Loucy (cell line): ENCODE measurements at regions not wholly inside any gene's neighbourhood (a gene's known extent, or its start where the extent isn't known, plus 50 kb on each side); places are given as distances from the start of the nearest gene placed in this dataset.

Source experiments
- H2AFZ ChIP-seq: fragments of 200-600 bp; sonication (generic); 2 replicates; pipeline ENCODE4 v1.6.0; 2016; ENCODE audit warnings: antibody characterized with exemption, mild to moderate bottlenecking, low read length, moderate library complexity
- H3F3A ChIP-seq: fragments of 200-600 bp; 2 replicates; pipeline ENCODE4 v1.6.0; 2016; ENCODE audit warnings: antibody characterized with exemption, low read depth, mild to moderate bottlenecking
- H3K27me3 ChIP-seq: fragments of 200-600 bp; sonication (generic); 2 replicates; pipeline ENCODE4 v1.6.1; 2014; ENCODE audit warnings: low read length, mild to moderate bottlenecking; ENCODE audit not compliant: insufficient read depth, poor library complexity, severe bottlenecking
- H3K36me3 ChIP-seq: fragments of 200-600 bp; sonication (generic); 2 replicates; pipeline ENCODE4 v1.6.1; 2016; ENCODE audit warnings: low read length; ENCODE audit not compliant: insufficient read depth
- H3K4me1 ChIP-seq: fragments of 200-600 bp; sonication (generic); 2 replicates; pipeline ENCODE4 v1.5.1; 2014; ENCODE audit warnings: low read length, mild to moderate bottlenecking; ENCODE audit not compliant: insufficient read depth, poor library complexity, severe bottlenecking
- H3K4me2 ChIP-seq: fragments of 200-600 bp; sonication (generic); 2 replicates; pipeline ENCODE4 v1.6.0; 2014; ENCODE audit warnings: antibody characterized with exemption, low read length, low read depth, mild to moderate bottlenecking; ENCODE audit not compliant: poor library complexity, severe bottlenecking
- H3K4me3 ChIP-seq: fragments of 200-600 bp; sonication (generic); 2 replicates; pipeline ENCODE4 v1.5.1; 2014; ENCODE audit warnings: low read length, mild to moderate bottlenecking, mixed read lengths; ENCODE audit not compliant: poor library complexity, severe bottlenecking
- H3K79me2 ChIP-seq: fragments of 200-600 bp; sonication (generic); 2 replicates; pipeline ENCODE4 v1.6.1; 2014; ENCODE audit warnings: low read length; ENCODE audit not compliant: insufficient read depth
- H3K9ac ChIP-seq: fragments of 200-600 bp; sonication (generic); 2 replicates; pipeline ENCODE4 v1.6.0; 2014; ENCODE audit warnings: mild to moderate bottlenecking, low read depth, low read length, moderate library complexity; ENCODE audit not compliant: poor library complexity, severe bottlenecking
- H3K9me2 ChIP-seq: fragments of 200-600 bp; sonication (generic); replicated peaks from 2 replicates; pipeline ENCODE4 v1.6.1; 2016; ENCODE audit warnings: low read depth, low read length, mixed read lengths
- H3K9me3 ChIP-seq: fragments of 200-600 bp; sonication (generic); 2 replicates; pipeline ENCODE4 v1.6.1; 2014; ENCODE audit warnings: mild to moderate bottlenecking, antibody characterized with exemption, low read length, low read depth; ENCODE audit not compliant: insufficient read depth
- H4K20me1 ChIP-seq: fragments of 200-600 bp; sonication (generic); 2 replicates; pipeline ENCODE4 v1.6.0; 2014; ENCODE audit warnings: antibody characterized with exemption, low read length, mild to moderate bottlenecking; ENCODE audit not compliant: insufficient read depth, poor library complexity, severe bottlenecking
- EZH2phosphoT487 ChIP-seq: fragments of 200-600 bp; IDR thresholded peaks from 2 replicates; pipeline ENCODE4 v1.6.1; 2018; ENCODE audit warnings: antibody characterized with exemption, mild to moderate bottlenecking, moderate library complexity, borderline replicate concordance
- TF ChIP-seq, protein P1 (sequence below): fragments of 200-600 bp; sonication (generic); conservative IDR thresholded peaks from 2 replicates; pipeline ENCODE4 v1.5.1; 2014; ENCODE audit warnings: mild to moderate bottlenecking, antibody characterized with exemption, low read length

DNA sequence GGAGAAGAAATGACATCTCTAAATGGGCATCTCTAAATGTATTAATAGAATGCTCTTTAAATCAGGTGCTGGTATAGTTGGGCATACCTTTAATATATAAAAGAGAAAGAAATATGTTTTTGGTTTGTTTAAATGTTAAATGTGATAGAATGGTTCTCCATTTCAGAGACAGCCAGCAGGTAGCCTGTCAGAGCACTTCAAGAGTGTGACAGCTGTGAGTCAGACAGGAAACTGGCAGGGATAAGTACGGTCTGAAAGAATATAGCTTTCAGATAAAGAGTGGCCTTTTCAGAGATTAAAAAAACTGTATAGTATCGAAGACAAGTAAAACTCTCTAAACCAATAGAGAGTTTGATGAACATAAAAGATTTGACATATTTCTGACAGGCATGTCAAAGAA is 654.1 kb downstream of the IGSF11 start:
- no peaks in the 10 kb centered on the region for H3K27me3 ChIP-seq
- H3K9me2 ChIP-seq, result no peaks in the 10 kb centered on the region
- no peaks in the 10 kb centered on the region for H3F3A ChIP-seq
- no peaks in the 10 kb centered on the region for H4K20me1 ChIP-seq
- H3K36me3 ChIP-seq, result no peaks in the 10 kb centered on the region
- H3K9ac ChIP-seq, result no peak overlapping the region
- no peak overlapping the region for H3K4me3 ChIP-seq
- TF ChIP-seq, protein P1, sequence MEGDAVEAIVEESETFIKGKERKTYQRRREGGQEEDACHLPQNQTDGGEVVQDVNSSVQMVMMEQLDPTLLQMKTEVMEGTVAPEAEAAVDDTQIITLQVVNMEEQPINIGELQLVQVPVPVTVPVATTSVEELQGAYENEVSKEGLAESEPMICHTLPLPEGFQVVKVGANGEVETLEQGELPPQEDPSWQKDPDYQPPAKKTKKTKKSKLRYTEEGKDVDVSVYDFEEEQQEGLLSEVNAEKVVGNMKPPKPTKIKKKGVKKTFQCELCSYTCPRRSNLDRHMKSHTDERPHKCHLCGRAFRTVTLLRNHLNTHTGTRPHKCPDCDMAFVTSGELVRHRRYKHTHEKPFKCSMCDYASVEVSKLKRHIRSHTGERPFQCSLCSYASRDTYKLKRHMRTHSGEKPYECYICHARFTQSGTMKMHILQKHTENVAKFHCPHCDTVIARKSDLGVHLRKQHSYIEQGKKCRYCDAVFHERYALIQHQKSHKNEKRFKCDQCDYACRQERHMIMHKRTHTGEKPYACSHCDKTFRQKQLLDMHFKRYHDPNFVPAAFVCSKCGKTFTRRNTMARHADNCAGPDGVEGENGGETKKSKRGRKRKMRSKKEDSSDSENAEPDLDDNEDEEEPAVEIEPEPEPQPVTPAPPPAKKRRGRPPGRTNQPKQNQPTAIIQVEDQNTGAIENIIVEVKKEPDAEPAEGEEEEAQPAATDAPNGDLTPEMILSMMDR, result no peak
- no peak for TF ChIP-seq EZH2phosphoT487
- H3K9me3 ChIP-seq, result no peaks in the 10 kb centered on the region
- H2AFZ ChIP-seq, result no peak overlapping the region
- H3K79me2 ChIP-seq, result no peaks in the 10 kb centered on the region
- H3K4me2 ChIP-seq, result no peak overlapping the region
- no peaks in the 10 kb centered on the region for H3K4me1 ChIP-seq

DNA sequence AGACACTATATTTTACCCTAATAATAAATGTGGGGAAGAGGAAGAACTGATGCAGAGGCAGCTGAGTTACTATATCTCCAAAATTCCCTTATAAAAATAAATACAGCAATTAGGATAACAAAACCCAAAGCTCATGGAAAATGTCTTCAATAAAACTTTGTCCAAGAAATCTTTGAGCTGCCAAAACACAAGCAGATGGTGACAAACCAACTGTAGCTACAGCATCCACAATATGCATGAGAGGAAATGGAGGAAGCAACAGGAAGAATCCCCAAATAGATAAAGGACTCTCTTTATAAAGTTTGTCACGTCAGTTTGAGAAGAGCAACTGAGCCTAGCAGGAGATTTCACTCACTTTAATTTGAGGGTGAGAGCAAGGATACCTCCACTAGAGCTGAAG is 638.2 kb downstream of the IGSF11 start:
- no peaks in the 10 kb centered on the region for H3F3A ChIP-seq
- TF ChIP-seq EZH2phosphoT487, result no peak
- TF ChIP-seq, protein P1, result no peak
- no peaks in the 10 kb centered on the region for H3K4me1 ChIP-seq
- H3K36me3 ChIP-seq, result no peaks in the 10 kb centered on the region
- no peak overlapping the region for H3K4me2 ChIP-seq
- H3K9me2 ChIP-seq, result no peaks in the 10 kb centered on the region
- H3K79me2 ChIP-seq, result no peaks in the 10 kb centered on the region
- no peaks in the 10 kb centered on the region for H4K20me1 ChIP-seq
- H3K9ac ChIP-seq, result no peak overlapping the region
- H3K27me3 ChIP-seq, result no peaks in the 10 kb centered on the region
- no peak overlapping the region for H2AFZ ChIP-seq
- no peak overlapping the region for H3K4me3 ChIP-seq
- no peaks in the 10 kb centered on the region for H3K9me3 ChIP-seq

DNA sequence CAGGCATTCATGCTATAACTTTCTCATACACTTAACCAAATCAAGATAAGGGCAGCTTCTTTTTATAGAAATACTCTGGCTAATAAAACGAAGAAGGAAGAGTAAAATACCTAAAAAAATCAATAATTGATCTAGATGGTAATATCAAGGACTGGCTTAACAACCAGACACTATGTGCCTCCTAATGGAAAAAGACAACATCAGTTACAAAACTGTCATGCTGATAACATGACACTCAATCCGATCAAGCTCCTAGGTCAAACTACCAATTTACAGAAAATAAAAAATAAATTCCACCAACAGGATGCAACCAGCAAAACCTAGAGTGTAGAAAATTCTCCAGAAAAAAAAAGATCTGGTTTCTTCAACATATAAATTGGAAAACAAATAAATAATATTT is 634.6 kb downstream of the IGSF11 start:
- H3K4me3 ChIP-seq, result no peak overlapping the region
- no peaks in the 10 kb centered on the region for H4K20me1 ChIP-seq
- H3K36me3 ChIP-seq, result no peaks in the 10 kb centered on the region
- no peaks in the 10 kb centered on the region for H3K9me3 ChIP-seq
- H3F3A ChIP-seq, result no peaks in the 10 kb centered on the region
- TF ChIP-seq EZH2phosphoT487, result no peak
- TF ChIP-seq, protein P1, result no peak
- H3K4me2 ChIP-seq, result no peak overlapping the region
- no peak overlapping the region for H2AFZ ChIP-seq
- H3K9ac ChIP-seq, result no peak overlapping the region
- H3K79me2 ChIP-seq, result no peaks in the 10 kb centered on the region
- no peaks in the 10 kb centered on the region for H3K9me2 ChIP-seq
- no peaks in the 10 kb centered on the region for H3K27me3 ChIP-seq
- H3K4me1 ChIP-seq, result no peaks in the 10 kb centered on the region
